ENCODE measurements at regions not wholly inside any gene's neighbourhood (a gene's known extent, or its start where the extent isn't known, plus 50 kb on each side); places are given as distances from the start of the nearest gene placed in this dataset.

DNA sequence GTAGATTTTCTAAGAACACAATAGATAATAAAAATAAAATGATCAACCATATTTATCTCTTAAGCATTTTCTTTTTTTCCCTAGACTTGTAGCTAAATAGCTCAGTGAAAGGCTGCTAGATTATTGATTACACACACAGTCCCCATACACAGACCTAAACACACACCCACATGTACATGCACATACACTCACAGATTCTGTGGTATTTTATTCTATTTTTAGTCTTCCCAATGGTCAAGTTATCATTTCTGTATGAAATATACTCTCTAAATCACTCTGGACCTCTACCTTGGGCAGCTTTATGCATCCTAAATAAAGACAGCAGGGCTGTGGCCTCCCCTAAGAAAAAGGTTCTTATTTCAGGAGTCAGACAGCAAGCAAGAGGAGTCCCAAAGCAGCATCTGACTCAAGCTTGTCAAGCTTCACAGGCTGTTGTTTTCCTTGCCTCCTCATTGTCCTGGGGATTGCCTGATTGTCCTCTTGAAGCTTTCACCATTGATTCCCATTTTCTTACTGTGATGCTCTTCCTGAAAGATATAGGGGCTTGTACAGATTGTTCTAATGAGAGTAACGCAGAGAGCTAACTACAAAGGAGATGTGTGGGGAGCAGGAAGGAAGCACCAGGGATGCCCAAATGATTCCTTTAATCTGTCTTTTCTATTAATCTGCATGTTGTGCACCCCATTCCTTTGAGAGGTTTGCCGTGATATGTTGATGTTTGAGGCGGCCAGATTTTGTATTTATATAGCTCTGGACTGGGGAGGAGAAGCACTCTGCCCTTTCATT lies 986.5 kb downstream of the PCDH17 start:
- no peaks in the 10 kb centered on the region for H3K36me3 ChIP-seq
- TF ChIP-seq, protein P1, sequence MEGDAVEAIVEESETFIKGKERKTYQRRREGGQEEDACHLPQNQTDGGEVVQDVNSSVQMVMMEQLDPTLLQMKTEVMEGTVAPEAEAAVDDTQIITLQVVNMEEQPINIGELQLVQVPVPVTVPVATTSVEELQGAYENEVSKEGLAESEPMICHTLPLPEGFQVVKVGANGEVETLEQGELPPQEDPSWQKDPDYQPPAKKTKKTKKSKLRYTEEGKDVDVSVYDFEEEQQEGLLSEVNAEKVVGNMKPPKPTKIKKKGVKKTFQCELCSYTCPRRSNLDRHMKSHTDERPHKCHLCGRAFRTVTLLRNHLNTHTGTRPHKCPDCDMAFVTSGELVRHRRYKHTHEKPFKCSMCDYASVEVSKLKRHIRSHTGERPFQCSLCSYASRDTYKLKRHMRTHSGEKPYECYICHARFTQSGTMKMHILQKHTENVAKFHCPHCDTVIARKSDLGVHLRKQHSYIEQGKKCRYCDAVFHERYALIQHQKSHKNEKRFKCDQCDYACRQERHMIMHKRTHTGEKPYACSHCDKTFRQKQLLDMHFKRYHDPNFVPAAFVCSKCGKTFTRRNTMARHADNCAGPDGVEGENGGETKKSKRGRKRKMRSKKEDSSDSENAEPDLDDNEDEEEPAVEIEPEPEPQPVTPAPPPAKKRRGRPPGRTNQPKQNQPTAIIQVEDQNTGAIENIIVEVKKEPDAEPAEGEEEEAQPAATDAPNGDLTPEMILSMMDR (IDR thresholded peaks at IDR 0.05) = no peak
- H3K27me3 ChIP-seq (replicated peaks; ENCODE audit: insufficient read depth) = no peaks in the 10 kb centered on the region
- DNase-seq (ENCODE audit: low spot score) (no peak), ATAC-seq (ENCODE audit: insufficient number of reproducible peaks, low FRiP score, low read depth) (no peak)
- no peaks in the 10 kb centered on the region for H3K9me3 ChIP-seq
- no peak overlapping the region for H3K4me3 ChIP-seq
- no peak overlapping the region for H3K27ac ChIP-seq
- H3K4me1 ChIP-seq (ENCODE audit: control insufficient read depth in 1 of 2, low read depth in 2 of 2) = no peaks in the 10 kb centered on the region

DNA sequence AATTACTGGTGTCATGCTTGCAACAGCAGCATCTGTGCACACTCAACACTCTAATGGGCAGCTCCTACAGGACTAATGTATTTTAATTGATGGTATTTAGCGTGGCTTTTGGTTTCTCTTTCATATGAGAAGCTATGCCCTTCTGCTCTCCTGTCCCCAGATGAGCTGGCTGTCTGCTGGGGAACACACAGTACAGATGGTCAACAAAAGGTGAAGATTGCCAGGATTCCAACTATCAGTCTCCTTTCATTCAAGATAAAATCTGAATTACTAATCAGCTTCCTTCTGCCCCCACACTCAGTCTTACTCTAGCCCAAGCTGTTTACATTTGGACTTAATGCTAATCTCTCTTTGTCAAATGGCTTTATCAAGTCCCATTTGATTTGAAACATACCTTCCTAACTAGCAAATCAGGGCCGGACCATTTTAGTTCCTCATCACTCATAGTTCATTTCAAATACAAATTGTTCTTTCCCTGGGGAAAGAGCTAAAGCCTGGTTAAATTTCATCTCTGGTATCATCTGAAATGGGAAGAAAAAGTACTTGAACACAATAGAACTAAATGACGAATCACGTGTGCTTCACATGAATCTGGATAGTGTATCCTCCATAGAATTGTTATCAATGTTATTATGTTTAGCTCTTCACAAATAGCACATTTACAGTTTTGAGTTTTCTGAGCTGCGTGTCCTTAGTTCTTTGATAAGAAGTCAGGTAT lies 988.0 kb downstream of the PCDH17 start:
- Histone ChIP-seq H3K4me1 (ENCODE audit: control insufficient read depth in 1 of 2, low read depth in 2 of 2) (no peaks in the 10 kb centered on the region), H3K9me3 (no peaks in the 10 kb centered on the region), H3K36me3 (no peaks in the 10 kb centered on the region), H3K27me3 (replicated peaks; ENCODE audit: insufficient read depth) (no peaks in the 10 kb centered on the region), H3K27ac (no peak overlapping the region), H3K4me3 (no peak overlapping the region)
- DNase-seq (ENCODE audit: low spot score) (no peak), ATAC-seq (ENCODE audit: insufficient number of reproducible peaks, low FRiP score, low read depth) (no peak)
- TF ChIP-seq, protein P1 (IDR thresholded peaks at IDR 0.05) = no peak

DNA sequence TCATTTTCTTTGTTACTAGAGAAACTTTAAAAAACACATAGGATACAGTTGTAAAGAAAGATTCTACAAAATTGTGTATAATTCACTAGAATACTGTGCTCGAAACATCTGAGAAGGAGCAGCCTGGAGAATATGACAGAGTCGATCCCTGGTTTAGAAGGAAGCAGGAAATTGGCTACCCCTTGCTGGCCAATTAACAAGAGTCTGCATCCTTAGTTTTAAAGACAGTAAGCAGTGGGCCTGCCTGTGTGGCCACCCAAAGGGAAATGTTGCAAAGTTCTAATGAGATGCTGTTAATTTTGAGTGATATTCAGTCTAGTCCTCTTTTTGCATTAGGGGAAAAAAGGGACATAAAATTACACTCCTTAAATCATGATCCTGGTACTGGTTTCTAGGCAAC lies 988.6 kb downstream of the PCDH17 start:
- no peaks in the 10 kb centered on the region for H3K9me3 ChIP-seq
- no peaks in the 10 kb centered on the region for H3K36me3 ChIP-seq
- no peak for ATAC-seq (ENCODE audit: insufficient number of reproducible peaks, low FRiP score, low read depth)
- no peak overlapping the region for H3K27ac ChIP-seq
- TF ChIP-seq, protein P1 (IDR thresholded peaks at IDR 0.05) = no peak
- H3K4me3 ChIP-seq = no peak overlapping the region
- H3K4me1 ChIP-seq (ENCODE audit: control insufficient read depth in 1 of 2, low read depth in 2 of 2) = no peaks in the 10 kb centered on the region
- H3K27me3 ChIP-seq (replicated peaks; ENCODE audit: insufficient read depth) = no peaks in the 10 kb centered on the region
- no peak for DNase-seq (ENCODE audit: low spot score)

DNA sequence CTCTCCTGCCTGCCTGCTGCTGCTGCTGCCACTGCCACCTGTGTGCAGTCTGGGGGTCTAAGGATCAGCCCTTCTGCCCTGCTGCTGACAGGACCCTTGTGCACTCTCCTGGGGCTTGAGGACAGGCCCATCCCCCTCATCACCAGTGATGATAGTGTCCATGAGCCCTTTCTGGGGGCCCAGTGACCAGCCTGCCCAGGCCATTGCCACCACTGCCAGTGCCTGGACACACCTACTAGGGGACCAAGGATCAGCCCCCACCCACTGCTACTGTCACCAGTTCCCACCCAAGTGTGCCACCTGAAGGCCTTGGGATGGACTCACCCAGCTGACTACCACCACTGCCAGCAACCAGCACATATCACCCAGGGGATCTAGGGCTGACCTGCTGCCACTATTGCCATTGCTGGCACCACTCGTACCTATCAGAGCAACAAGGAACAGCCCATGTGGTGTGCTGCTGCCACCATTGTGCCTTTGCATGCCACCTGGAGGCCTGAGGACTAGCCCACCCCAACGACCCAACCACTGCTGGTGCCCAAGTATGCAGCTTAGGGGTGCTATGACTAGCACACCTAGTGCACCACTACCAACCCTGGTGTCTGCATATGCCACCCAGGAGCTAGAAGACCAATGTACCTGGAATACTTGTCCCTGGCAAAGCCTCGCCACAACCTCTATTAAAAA lies 994.3 kb downstream of the PCDH17 start:
- TF ChIP-seq, protein P1 (IDR thresholded peaks at IDR 0.05) = no peak
- Histone ChIP-seq H3K4me3 (no peak overlapping the region), H3K27me3 (replicated peaks; ENCODE audit: insufficient read depth) (no peaks in the 10 kb centered on the region), H3K9me3 (no peaks in the 10 kb centered on the region), H3K36me3 (no peaks in the 10 kb centered on the region), H3K27ac (no peak overlapping the region), H3K4me1 (ENCODE audit: control insufficient read depth in 1 of 2, low read depth in 2 of 2) (no peaks in the 10 kb centered on the region)
- no peak for DNase-seq (ENCODE audit: low spot score)
- ATAC-seq (ENCODE audit: insufficient number of reproducible peaks, low FRiP score, low read depth) = no peak

DNA sequence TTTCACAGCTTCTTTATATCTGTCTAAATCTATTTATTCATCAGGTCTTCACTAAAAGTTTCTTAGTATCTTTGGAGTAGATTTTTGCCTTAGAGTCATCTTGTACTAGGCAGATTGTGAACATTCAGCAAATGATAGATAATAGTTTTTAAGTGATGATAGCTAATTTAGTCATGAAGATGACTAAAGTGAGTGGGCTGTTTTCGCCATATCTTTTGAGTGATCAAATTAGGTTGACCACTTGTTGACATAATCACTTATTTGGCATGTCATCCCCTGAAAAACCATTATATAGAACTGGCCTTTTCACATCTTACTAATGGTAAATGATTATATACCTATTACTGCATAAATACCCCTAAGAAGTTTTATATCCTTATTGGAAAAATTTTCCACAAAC lies 999.2 kb downstream of the PCDH17 start:
- no peaks in the 10 kb centered on the region for H3K36me3 ChIP-seq
- no peak for ATAC-seq (ENCODE audit: insufficient number of reproducible peaks, low FRiP score, low read depth)
- TF ChIP-seq, protein P1 (IDR thresholded peaks at IDR 0.05) = no peak

More for the DNA sequence above, 999.2 kb downstream of the PCDH17 start:
- no peaks in the 10 kb centered on the region for H3K4me1 ChIP-seq (ENCODE audit: control insufficient read depth in 1 of 2, low read depth in 2 of 2)
- no peak overlapping the region for H3K27ac ChIP-seq
- H3K9me3 ChIP-seq = no peaks in the 10 kb centered on the region
- H3K4me3 ChIP-seq = no peak overlapping the region
- DNase-seq (ENCODE audit: low spot score) = no peak
- no peaks in the 10 kb centered on the region for H3K27me3 ChIP-seq (replicated peaks; ENCODE audit: insufficient read depth)

Data from thoracic aorta (tissue), 2 donors.